ENCODE measurements at regions not wholly inside any gene's neighbourhood (a gene's known extent, or its start where the extent isn't known, plus 50 kb on each side); places are given as distances from the start of the nearest gene placed in this dataset.

- TF ChIP-seq EP300 (IDR thresholded peaks at IDR 0.05) (no peak), CTCF (IDR thresholded peaks at IDR 0.05) (no peak)
These were observed 91.2 kb downstream of the TNFSF18 start for GRCh38 chr1:172959571-172959970.

All from stomach (tissue), 4 donors.